Eye (tissue), 1 donor: ENCODE measurements at regions not wholly inside any gene's neighbourhood (a gene's known extent, or its start where the extent isn't known, plus 50 kb on each side); places are given as distances from the start of the nearest gene placed in this dataset.
A peak's percentile ranks its signal among the peaks of the same experiment; 100 is the strongest.
"Not testable (repeated sequence)": the region's sequence is repeated elsewhere in the genome, so short reads cannot be mapped to it uniquely, and the experiment has no call there.

Experiments
- DNase-seq: peaks from one replicate; pipeline ENCODE4 v3.0.0-alpha.2; 2015

GRCh38 chr14:40345334-40345733 lies 913.1 kb upstream of the FBXO33 start:
- DNase-seq: no peak

- no peak for DNase-seq
Observed at GRCh38 chr14:40340708-40341107, 908.5 kb upstream of the FBXO33 start.

GRCh38 chr14:40336846-40337245 lies 904.6 kb upstream of the FBXO33 start:
- no peak for DNase-seq

- DNase-seq: not testable (repeated sequence)
Observed at GRCh38 chr14:40326519-40326918, 894.3 kb upstream of the FBXO33 start.

GRCh38 chr14:40318211-40318719 lies 886.0 kb upstream of the FBXO33 start:
- DNase-seq: no peak

- no peak for DNase-seq
Observed at GRCh38 chr14:40317690-40318089, 885.5 kb upstream of the FBXO33 start.

GRCh38 chr14:40312296-40312695 lies 880.1 kb upstream of the FBXO33 start:
- DNase-seq: no peak

GRCh38 chr14:40309124-40309523 lies 876.9 kb upstream of the FBXO33 start:
- no peak for DNase-seq

- no peak for DNase-seq
Observed at GRCh38 chr14:40308240-40308639, 876.0 kb upstream of the FBXO33 start.

- peak; percentile 34 for DNase-seq
Observed at GRCh38 chr14:40296821-40297220, 864.6 kb upstream of the FBXO33 start.

- DNase-seq: no peak
Observed at GRCh38 chr14:40292664-40293063, 860.4 kb upstream of the FBXO33 start.

- DNase-seq: no peak
Observed at GRCh38 chr14:40282196-40282595, 850.0 kb upstream of the FBXO33 start.

GRCh38 chr14:40280652-40281051 lies 848.4 kb upstream of the FBXO33 start:
- no peak for DNase-seq

GRCh38 chr14:40273417-40273816 lies 841.2 kb upstream of the FBXO33 start:
- DNase-seq: no peak

GRCh38 chr14:40271480-40271879 lies 839.2 kb upstream of the FBXO33 start:
- no peak for DNase-seq

GRCh38 chr14:40269436-40269835 lies 837.2 kb upstream of the FBXO33 start:
- no peak for DNase-seq

GRCh38 chr14:40268236-40268635 lies 836.0 kb upstream of the FBXO33 start:
- no peak for DNase-seq

- peak; percentile 79 for DNase-seq
Observed at GRCh38 chr14:40265096-40265495, 832.9 kb upstream of the FBXO33 start.

- DNase-seq: peak; percentile 6
Observed at GRCh38 chr14:40252817-40253447, 820.7 kb upstream of the FBXO33 start.

- no peak for DNase-seq
Observed at GRCh38 chr14:40248671-40249070, 816.4 kb upstream of the FBXO33 start.

- no peak for DNase-seq
Observed at GRCh38 chr14:40240245-40240859, 808.1 kb upstream of the FBXO33 start.

- DNase-seq: no peak
Observed at GRCh38 chr14:40232302-40232701, 800.1 kb upstream of the FBXO33 start.

GRCh38 chr14:40229676-40230075 lies 797.4 kb upstream of the FBXO33 start:
- DNase-seq: no peak

GRCh38 chr14:40222996-40223395 lies 790.8 kb upstream of the FBXO33 start:
- no peak for DNase-seq

- no peak for DNase-seq
Observed at GRCh38 chr14:40221428-40221827, 789.2 kb upstream of the FBXO33 start.
